SK-N-SH treated with all-trans-retinoic acid at 6 μM for 48 hours (cell line): ENCODE measurements at regions not wholly inside any gene's neighbourhood (a gene's known extent, or its start where the extent isn't known, plus 50 kb on each side); places are given as distances from the start of the nearest gene placed in this dataset.

ENCODE experiments used
- ATAC-seq: fragments of 200-7000 bp; cut with Tn5 transposase; 3 replicates; pipeline ENCODE4 v1.9.1; 2020; ENCODE audit warnings: mild to moderate bottlenecking, moderate library complexity
- BACH2 ChIP-seq: fragments of 250-450 bp; sonication (Bioruptor Pico); IDR thresholded peaks from 2 replicates; pipeline ENCODE4 v1.9.0; 2021; ENCODE audit warnings: mild to moderate bottlenecking, borderline replicate concordance
- ESRRG ChIP-seq: fragments of 250-450 bp; sonication (Bioruptor Pico); IDR thresholded peaks from 2 replicates; pipeline ENCODE4 v1.6.1; 2021; ENCODE audit warnings: mild to moderate bottlenecking
- GLIS3 ChIP-seq: fragments of 250-450 bp; sonication (Bioruptor Pico); IDR thresholded peaks from 2 replicates; pipeline ENCODE4 v1.5.0; 2020; ENCODE audit warnings: mild to moderate bottlenecking, moderate library complexity
- ISL1 ChIP-seq: fragments of 250-450 bp; sonication (Bioruptor Pico); IDR thresholded peaks from 2 replicates; pipeline ENCODE4 v2.1.2; 2022; ENCODE audit warnings: mild to moderate bottlenecking, moderate library complexity
- OSR1 ChIP-seq: fragments of 250-450 bp; sonication (Bioruptor Pico); IDR thresholded peaks from 2 replicates; pipeline ENCODE4 v1.8.0; 2022; ENCODE audit warnings: moderate library complexity, mild to moderate bottlenecking, inconsistent platforms
- PPARA ChIP-seq: fragments of 250-450 bp; sonication (Bioruptor Pico); IDR thresholded peaks from 2 replicates; pipeline ENCODE4 v1.5.0; 2020; ENCODE audit warnings: mild to moderate bottlenecking, borderline replicate concordance
- SNAI2 ChIP-seq: fragments of 250-450 bp; sonication (Bioruptor Pico); IDR thresholded peaks from 2 replicates; pipeline ENCODE4 v1.5.0; 2020; ENCODE audit warnings: mild to moderate bottlenecking, moderate library complexity
- TCF4 ChIP-seq: fragments of 250-450 bp; sonication (Bioruptor Pico); IDR thresholded peaks from 2 replicates; pipeline ENCODE4 v1.8.0; 2021; ENCODE audit warnings: mild to moderate bottlenecking, moderate library complexity, borderline replicate concordance
- TSHZ2 ChIP-seq: fragments of 250-450 bp; sonication (Bioruptor Pico); IDR thresholded peaks from 2 replicates; pipeline ENCODE4 v1.5.0; 2020; ENCODE audit warnings: mild to moderate bottlenecking, moderate library complexity
- ZC3H10 ChIP-seq: fragments of 250-450 bp; sonication (Bioruptor Pico); IDR thresholded peaks from 2 replicates; pipeline ENCODE4 v1.5.1; 2021; ENCODE audit warnings: mild to moderate bottlenecking, moderate library complexity
- ZFP30 ChIP-seq: fragments of 450-650 bp; formaldehyde crosslinking; IDR thresholded peaks from 2 replicates; pipeline ENCODE4 v1.5.0; 2022; ENCODE audit warnings: mild to moderate bottlenecking, moderate library complexity
- ZNF565 ChIP-seq: fragments of 450-650 bp; formaldehyde crosslinking; conservative IDR thresholded peaks from 2 replicates; pipeline ENCODE4 v1.5.0; 2020; ENCODE audit warnings: low read depth, mild to moderate bottlenecking, moderate library complexity
- ZNF70 ChIP-seq: fragments of 450-650 bp; formaldehyde crosslinking; IDR thresholded peaks from 2 replicates; pipeline ENCODE4 v1.5.0; 2020; ENCODE audit warnings: mild to moderate bottlenecking, moderate library complexity
- ZNF8 ChIP-seq: fragments of 450-650 bp; formaldehyde crosslinking; IDR thresholded peaks from 2 replicates; pipeline ENCODE4 v1.5.0; 2020; ENCODE audit warnings: mild to moderate bottlenecking, moderate library complexity
- TF ChIP-seq, protein P1 (sequence below): fragments of 250-450 bp; sonication (Bioruptor Pico); IDR thresholded peaks from 2 replicates; pipeline ENCODE4 v1.8.0; 2021; ENCODE audit warnings: low read depth, mild to moderate bottlenecking, moderate library complexity, borderline replicate concordance
- TF ChIP-seq, protein P2 (sequence below): fragments of 250-450 bp; sonication (Bioruptor Pico); IDR thresholded peaks from 2 replicates; pipeline ENCODE4 v1.5.1; 2021; ENCODE audit warnings: mild to moderate bottlenecking, moderate library complexity
- TF ChIP-seq, protein P3 (sequence below): fragments of 250-450 bp; sonication (Bioruptor Pico); IDR thresholded peaks from 2 replicates; pipeline ENCODE4 v1.8.0; 2020; ENCODE audit warnings: mild to moderate bottlenecking, moderate library complexity, borderline replicate concordance

GRCh38 chr4:75340561-75340960 is 173.6 kb downstream of the RCHY1 start (continued):
- TF ChIP-seq, protein P1, sequence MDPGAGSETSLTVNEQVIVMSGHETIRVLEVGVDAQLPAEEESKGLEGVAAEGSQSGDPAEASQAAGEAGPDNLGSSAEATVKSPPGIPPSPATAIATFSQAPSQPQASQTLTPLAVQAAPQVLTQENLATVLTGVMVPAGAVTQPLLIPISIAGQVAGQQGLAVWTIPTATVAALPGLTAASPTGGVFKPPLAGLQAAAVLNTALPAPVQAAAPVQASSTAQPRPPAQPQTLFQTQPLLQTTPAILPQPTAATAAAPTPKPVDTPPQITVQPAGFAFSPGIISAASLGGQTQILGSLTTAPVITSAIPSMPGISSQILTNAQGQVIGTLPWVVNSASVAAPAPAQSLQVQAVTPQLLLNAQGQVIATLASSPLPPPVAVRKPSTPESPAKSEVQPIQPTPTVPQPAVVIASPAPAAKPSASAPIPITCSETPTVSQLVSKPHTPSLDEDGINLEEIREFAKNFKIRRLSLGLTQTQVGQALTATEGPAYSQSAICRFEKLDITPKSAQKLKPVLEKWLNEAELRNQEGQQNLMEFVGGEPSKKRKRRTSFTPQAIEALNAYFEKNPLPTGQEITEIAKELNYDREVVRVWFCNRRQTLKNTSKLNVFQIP (CRISPR knock-in tag): no peak
- TF ChIP-seq ZNF8: no peak
- no peak for TF ChIP-seq ISL1
- TF ChIP-seq OSR1 (CRISPR knock-in tag): no peak
- no peak for TF ChIP-seq TCF4 (CRISPR knock-in tag)
- TF ChIP-seq, all 23 proteins: peak for 0

DNA sequence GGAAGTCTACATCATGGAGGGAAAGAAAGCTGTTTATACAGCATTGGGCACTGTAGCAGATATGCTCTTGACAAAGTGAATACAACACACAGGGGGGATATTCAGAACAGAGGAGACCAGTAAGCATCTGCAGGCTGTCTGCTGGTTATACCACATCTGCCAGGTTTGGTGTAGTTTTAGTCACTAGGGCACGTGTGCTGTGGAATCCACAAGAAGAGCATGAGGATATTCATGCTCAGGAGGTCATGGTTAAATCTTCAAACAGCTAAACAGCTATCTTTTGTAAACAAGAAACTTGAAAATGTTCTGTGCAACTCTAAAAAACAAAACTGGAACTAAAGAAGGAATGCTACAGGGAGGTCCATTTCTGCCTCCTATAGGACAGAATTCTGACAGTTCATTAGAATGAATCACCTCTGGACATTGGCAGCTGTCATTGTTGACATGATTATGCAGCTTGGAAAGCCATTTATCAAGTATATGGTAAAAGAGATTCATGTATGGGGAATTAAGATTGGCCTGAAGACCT is 175.8 kb downstream of the RCHY1 start:
- TF ChIP-seq ZNF565 (CRISPR knock-in tag): no peak
- TF ChIP-seq ZC3H10 (CRISPR knock-in tag): no peak
- TF ChIP-seq ZNF8: no peak
- no peak for TF ChIP-seq PPARA (CRISPR knock-in tag)
- TF ChIP-seq, protein P1 (CRISPR knock-in tag): no peak
- TF ChIP-seq, protein P2, sequence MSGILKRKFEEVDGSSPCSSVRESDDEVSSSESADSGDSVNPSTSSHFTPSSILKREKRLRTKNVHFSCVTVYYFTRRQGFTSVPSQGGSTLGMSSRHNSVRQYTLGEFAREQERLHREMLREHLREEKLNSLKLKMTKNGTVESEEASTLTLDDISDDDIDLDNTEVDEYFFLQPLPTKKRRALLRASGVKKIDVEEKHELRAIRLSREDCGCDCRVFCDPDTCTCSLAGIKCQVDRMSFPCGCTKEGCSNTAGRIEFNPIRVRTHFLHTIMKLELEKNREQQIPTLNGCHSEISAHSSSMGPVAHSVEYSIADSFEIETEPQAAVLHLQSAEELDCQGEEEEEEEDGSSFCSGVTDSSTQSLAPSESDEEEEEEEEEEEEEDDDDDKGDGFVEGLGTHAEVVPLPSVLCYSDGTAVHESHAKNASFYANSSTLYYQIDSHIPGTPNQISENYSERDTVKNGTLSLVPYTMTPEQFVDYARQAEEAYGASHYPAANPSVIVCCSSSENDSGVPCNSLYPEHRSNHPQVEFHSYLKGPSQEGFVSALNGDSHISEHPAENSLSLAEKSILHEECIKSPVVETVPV (CRISPR knock-in tag): no peak
- no peak for TF ChIP-seq OSR1 (CRISPR knock-in tag)
- no peak for TF ChIP-seq ZNF70 (CRISPR knock-in tag)
- no peak for TF ChIP-seq ISL1
- TF ChIP-seq GLIS3: no peak
- no peak for TF ChIP-seq ESRRG (CRISPR knock-in tag)
- TF ChIP-seq TCF4 (CRISPR knock-in tag): no peak

DNA sequence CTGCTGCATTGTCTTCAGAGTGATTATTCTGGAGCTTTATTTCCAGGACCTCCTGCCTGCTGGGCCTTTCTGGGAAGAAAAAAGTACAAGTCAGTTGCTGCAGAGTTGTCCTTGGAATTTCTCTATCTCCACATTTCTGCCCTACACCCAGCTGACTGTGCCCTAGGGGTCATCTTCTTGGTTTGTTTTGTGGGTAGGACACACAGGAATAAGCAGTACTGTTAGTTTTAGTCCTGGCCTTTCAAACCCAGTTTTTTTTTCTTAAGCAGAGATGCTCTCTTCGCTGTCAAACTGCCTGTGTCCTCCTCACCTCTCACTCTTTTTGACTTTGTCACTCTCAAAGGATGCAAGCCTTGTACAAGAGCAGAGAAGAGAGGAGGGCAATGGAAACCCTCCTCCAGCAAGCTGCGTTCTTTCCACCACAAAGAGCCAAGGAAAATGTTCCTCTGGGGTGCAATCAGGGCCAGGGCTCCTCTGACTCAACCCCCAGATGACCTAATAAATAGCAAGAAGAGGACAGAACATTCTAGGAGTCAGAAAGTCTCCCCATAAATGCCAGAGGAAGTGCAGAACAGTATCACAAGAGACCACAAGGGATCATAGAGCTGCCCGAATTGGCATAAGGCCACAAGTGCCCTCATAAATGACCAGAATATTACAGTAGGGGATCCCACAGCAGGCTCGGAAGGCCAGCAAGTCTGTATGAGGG is 186.2 kb downstream of the RCHY1 start:
- no peak for ATAC-seq
- TF ChIP-seq, protein P2 (CRISPR knock-in tag): no peak
- no peak for TF ChIP-seq SNAI2 (CRISPR knock-in tag)

More for the DNA sequence above, 175.8 kb downstream of the RCHY1 start:
- no peak for ATAC-seq

DNA sequence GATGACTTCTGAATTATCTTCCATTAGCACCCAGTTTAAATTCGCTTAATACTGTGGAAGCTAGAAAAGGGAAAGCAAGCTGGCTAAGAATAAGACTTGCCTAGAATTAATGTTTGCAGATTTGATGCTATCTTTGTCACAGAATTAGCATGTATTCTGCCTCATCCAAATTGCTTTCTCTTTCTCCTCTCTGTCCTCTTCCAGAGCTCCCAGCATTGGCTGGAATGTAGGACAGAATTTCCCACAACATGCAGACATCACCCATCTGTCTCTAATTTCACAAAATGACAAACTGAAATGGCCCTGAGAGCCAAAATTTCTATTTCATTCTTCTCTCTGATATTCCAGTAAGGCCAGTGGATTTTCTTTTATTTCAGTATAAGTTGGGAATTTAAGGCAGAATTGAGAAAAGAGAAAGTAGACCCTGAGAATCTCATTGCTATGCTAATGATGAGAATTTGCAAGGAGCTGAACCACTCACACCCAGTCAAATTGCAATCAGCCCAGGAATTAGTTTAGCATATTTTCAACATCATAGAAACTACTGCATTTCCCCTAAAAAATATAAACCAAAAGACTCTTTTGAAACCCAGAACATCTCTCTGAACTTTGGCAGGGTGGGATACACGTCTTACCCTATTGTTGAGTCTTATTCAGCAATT is 188.8 kb downstream of the RCHY1 start:
- ATAC-seq: no peak
- no peak for TF ChIP-seq BACH2 (CRISPR knock-in tag)
- TF ChIP-seq GLIS3: no peak
- TF ChIP-seq ZNF8: no peak
- TF ChIP-seq SNAI2 (CRISPR knock-in tag): no peak
- TF ChIP-seq ZFP30: no peak
- no peak for TF ChIP-seq TSHZ2 (CRISPR knock-in tag)
- TF ChIP-seq, protein P3, sequence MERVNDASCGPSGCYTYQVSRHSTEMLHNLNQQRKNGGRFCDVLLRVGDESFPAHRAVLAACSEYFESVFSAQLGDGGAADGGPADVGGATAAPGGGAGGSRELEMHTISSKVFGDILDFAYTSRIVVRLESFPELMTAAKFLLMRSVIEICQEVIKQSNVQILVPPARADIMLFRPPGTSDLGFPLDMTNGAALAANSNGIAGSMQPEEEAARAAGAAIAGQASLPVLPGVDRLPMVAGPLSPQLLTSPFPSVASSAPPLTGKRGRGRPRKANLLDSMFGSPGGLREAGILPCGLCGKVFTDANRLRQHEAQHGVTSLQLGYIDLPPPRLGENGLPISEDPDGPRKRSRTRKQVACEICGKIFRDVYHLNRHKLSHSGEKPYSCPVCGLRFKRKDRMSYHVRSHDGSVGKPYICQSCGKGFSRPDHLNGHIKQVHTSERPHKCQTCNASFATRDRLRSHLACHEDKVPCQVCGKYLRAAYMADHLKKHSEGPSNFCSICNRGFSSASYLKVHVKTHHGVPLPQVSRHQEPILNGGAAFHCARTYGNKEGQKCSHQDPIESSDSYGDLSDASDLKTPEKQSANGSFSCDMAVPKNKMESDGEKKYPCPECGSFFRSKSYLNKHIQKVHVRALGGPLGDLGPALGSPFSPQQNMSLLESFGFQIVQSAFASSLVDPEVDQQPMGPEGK (CRISPR knock-in tag): no peak
